Adrenal gland (tissue), 9 donors: ENCODE measurements at regions not wholly inside any gene's neighbourhood (a gene's known extent, or its start where the extent isn't known, plus 50 kb on each side); places are given as distances from the start of the nearest gene placed in this dataset.
"Not testable (repeated sequence)": the region's sequence is repeated elsewhere in the genome, so short reads cannot be mapped to it uniquely, and the experiment has no call there.

Source experiments
- DNase-seq, 7 donors: peaks; one replicate each; pipeline ENCODE4 v3.0.0-alpha.2; 2019 to 2020
- H3K27ac ChIP-seq, 5 donors: fragments of 200-600 bp; sonication (generic) in 4 of 5; 1 replicate in 3 of 5; 2 replicates in 2 of 5; pipeline versions ENCODE4 v1.5.1 to v1.8.0; 2016 to 2020; ENCODE audit warnings: mild to moderate bottlenecking in 1 of 5
- H3K27me3 ChIP-seq: fragments of 200-600 bp; 2 replicates; pipeline ENCODE4 v1.8.0; 2021
- H3K36me3 ChIP-seq, 2 donors: fragments of 200-600 bp; replicated peaks in 1 of 2; 1 replicate in 1 of 2; 2 replicates in 1 of 2; pipeline versions ENCODE4 v1.5.1 to v1.8.0; 2018 to 2022
- H3K4me1 ChIP-seq, 2 donors: fragments of 200-600 bp; replicated peaks in 1 of 2; 1 replicate in 1 of 2; 2 replicates in 1 of 2; pipeline versions ENCODE4 v1.5.1 to v1.8.0; 2018 to 2021
- H3K4me3 ChIP-seq, 4 donors: fragments of 200-600 bp; sonication (generic) in 3 of 4; one replicate each; pipeline ENCODE4 v1.5.1; 2016 to 2018
- H3K9me3 ChIP-seq, 3 donors: fragments of 200-600 bp; sonication (generic) in 1 of 3; replicated peaks in 1 of 3; 1 replicate in 2 of 3; 2 replicates in 1 of 3; pipeline versions ENCODE4 v1.5.1 to v1.8.0; 2016 to 2021
- POLR2A ChIP-seq, 2 donors: fragments of 450-650 bp; IDR thresholded peaks; one replicate each; pipeline ENCODE4 v1.6.1; 2017; ENCODE audit warnings: antibody characterized with exemption in 2 of 2, mild to moderate bottlenecking in 2 of 2, moderate library complexity in 1 of 2
- WGBS, 4 donors: extraction: QIAGEN DNeasy Blood & Tissue Kit in 2 of 4; methylation state at CpG; one replicate each; pipeline versions ENCODE4 v1.1.5 to v1.1.7; 2013 to 2017; 5-methylcytosine and 5-hydroxymethylcytosine counted together
- intact Hi-C, 2 donors: fragments of 100-400 bp; cut with DNase I; formaldehyde crosslinking; loops; one replicate each; pipeline versions ENCODE4 v1.14.1 to v1.15.0; 2022 to 2023
- TF ChIP-seq, protein P1 (sequence below), 6 experiments: fragments of 450-650 bp in 4 of 6; fragments of 200-600 bp in 2 of 6; sonication (generic) in 1 of 6; IDR thresholded peaks; 1 replicate in 5 of 6; 2 replicates in 1 of 6; pipeline versions ENCODE4 v1.5.1 to v1.8.0; 2016 to 2021; ENCODE audit warnings: antibody characterized with exemption in 6 of 6, mild to moderate bottlenecking in 2 of 6, moderate library complexity in 1 of 6
- donor health status: healthy with polysubstance abuse.
- donor health status: Bipolar disorder and iron deficiency.
- donor health status: DM: yes; HTN: yes; CAD: no.
- donor health status: DM: no; HTN: no; CAD: no.
- donor health status: DM: no; HTN: no; CAD: no.

DNA sequence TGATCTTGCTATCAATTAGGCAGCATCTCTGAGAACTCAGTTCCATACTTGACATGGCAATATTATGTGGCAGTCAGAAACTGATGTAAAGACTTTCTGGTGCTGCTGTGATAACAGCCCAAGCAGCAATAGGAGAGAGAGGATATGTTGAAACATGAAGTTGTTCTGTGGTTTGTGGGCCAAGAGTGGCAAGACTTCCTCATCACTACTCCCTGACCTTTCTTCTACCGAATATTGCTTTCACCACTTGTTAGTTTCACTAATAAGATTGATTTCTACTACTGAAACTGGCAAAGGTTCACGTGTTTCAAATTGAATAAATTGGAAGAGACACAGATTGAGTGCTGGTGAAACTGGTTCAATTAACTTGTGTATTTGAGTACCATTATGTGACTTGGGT, 852.6 kb upstream of the RAG2 start:
- 53 to 66% (median 54%) methylated on average over 2 of the region's 2 CpGs for WGBS, 4 donors
- intact Hi-C loops = no loop called here
- H3K4me1 ChIP-seq = peaks cover 0 to 5% of the 10 kb centered on the region in 2 donors
- no peak for DNase-seq
- H3K9me3 ChIP-seq = no peaks in the 10 kb centered on the region
- H3K36me3 ChIP-seq = no peaks in the 10 kb centered on the region
- no peak overlapping the region for H3K27ac ChIP-seq
- TF ChIP-seq, protein P1, sequence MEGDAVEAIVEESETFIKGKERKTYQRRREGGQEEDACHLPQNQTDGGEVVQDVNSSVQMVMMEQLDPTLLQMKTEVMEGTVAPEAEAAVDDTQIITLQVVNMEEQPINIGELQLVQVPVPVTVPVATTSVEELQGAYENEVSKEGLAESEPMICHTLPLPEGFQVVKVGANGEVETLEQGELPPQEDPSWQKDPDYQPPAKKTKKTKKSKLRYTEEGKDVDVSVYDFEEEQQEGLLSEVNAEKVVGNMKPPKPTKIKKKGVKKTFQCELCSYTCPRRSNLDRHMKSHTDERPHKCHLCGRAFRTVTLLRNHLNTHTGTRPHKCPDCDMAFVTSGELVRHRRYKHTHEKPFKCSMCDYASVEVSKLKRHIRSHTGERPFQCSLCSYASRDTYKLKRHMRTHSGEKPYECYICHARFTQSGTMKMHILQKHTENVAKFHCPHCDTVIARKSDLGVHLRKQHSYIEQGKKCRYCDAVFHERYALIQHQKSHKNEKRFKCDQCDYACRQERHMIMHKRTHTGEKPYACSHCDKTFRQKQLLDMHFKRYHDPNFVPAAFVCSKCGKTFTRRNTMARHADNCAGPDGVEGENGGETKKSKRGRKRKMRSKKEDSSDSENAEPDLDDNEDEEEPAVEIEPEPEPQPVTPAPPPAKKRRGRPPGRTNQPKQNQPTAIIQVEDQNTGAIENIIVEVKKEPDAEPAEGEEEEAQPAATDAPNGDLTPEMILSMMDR (IDR thresholded peaks at IDR 0.05) = no peak
- TF ChIP-seq POLR2A (IDR thresholded peaks at IDR 0.05) = no peak
- H3K27me3 ChIP-seq = no peaks in the 10 kb centered on the region
- H3K4me3 ChIP-seq = no peak overlapping the region

- no peak overlapping the region for H3K4me3 ChIP-seq
- TF ChIP-seq, protein P1 (IDR thresholded peaks at IDR 0.05) = peak; percentile 17 to 58 (median 43)
- TF ChIP-seq POLR2A (IDR thresholded peaks at IDR 0.05) = no peak
- no peaks in the 10 kb centered on the region for H3K9me3 ChIP-seq
- H3K36me3 ChIP-seq = no peaks in the 10 kb centered on the region
- no peaks in the 10 kb centered on the region for H3K27me3 ChIP-seq
- intact Hi-C loops = no loop called here
- H3K4me1 ChIP-seq = peaks cover 0 to 5% of the 10 kb centered on the region in 2 donors
- no peak overlapping the region for H3K27ac ChIP-seq
- 27 to 37% (median 29%) methylated on average over 3 of the region's 3 CpGs for WGBS, 4 donors
- peak in 2 of 7 donors; percentile 8 to 15 for DNase-seq
Observed at GRCh38 chr11:37449146-37449545, 851.1 kb upstream of the RAG2 start.

GRCh38 chr11:37442576-37442975, 844.5 kb upstream of the RAG2 start:
- WGBS, 4 donors = 70 to 87% (median 84%) methylated on average over 1 of the region's 1 CpG
- H3K4me1 ChIP-seq = no peaks in the 10 kb centered on the region
- intact Hi-C loops = no loop called here
- H3K9me3 ChIP-seq = no peaks in the 10 kb centered on the region
- H3K36me3 ChIP-seq = no peaks in the 10 kb centered on the region
- DNase-seq = no peak
- no peak overlapping the region for H3K27ac ChIP-seq
- H3K27me3 ChIP-seq = no peaks in the 10 kb centered on the region
- TF ChIP-seq POLR2A (IDR thresholded peaks at IDR 0.05) = no peak
- TF ChIP-seq, protein P1 (IDR thresholded peaks at IDR 0.05) = no peak
- H3K4me3 ChIP-seq = no peak overlapping the region

- intact Hi-C loops, H3K9me3 ChIP-seq, H3K4me3 ChIP-seq, DNase-seq, H3K4me1 ChIP-seq, H3K27ac ChIP-seq, H3K36me3 ChIP-seq, H3K27me3 ChIP-seq: not testable (repeated sequence)
- 89 to 94% (median 91%) methylated on average over 7 to 29 of the region's 29 CpGs for WGBS, 4 donors
Observed at GRCh38 chr11:37431633-37432230, 833.7 kb upstream of the RAG2 start.

DNA sequence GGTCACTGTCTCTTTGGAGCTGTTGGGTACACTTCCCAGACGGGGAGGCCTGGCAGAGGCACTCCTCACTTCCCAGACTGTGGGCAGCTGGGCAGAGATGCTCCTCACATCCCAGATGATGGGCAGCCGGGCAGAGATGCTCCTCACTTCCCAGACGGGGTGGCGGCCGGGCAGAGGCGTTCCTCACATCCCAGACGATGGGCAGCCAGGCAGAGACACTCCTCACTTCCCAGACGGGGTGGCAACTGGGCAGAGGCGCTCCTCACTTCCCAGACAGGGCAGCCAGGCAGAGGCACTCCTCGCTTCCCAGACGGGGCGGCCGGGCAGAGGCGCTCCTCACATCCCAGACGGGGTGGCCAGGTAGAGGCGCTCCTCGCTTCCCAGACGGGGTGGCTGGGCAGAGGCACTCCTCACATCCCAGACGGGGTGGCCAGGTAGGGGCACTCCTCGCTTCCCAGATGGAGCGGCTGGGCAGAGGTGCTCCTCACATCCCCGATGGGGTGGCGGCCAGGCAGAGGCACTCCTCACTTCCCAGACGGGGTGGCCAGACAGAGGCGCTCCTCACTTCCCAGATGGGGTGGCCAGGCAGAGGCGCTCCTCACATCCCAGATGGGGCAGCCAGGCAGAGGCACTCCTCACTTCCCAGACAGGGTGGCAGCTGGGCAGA, 833.1 kb upstream of the RAG2 start:
- H3K36me3 ChIP-seq, intact Hi-C loops, H3K9me3 ChIP-seq, H3K4me3 ChIP-seq, H3K27me3 ChIP-seq, DNase-seq, H3K4me1 ChIP-seq, H3K27ac ChIP-seq: not testable (repeated sequence)
- WGBS, 4 donors = 76 to 92% (median 81%) methylated on average over 2 to 26 of the region's 26 CpGs
